ENCODE measurements at regions not wholly inside any gene's neighbourhood (a gene's known extent, or its start where the extent isn't known, plus 50 kb on each side); places are given as distances from the start of the nearest gene placed in this dataset.

DNA sequence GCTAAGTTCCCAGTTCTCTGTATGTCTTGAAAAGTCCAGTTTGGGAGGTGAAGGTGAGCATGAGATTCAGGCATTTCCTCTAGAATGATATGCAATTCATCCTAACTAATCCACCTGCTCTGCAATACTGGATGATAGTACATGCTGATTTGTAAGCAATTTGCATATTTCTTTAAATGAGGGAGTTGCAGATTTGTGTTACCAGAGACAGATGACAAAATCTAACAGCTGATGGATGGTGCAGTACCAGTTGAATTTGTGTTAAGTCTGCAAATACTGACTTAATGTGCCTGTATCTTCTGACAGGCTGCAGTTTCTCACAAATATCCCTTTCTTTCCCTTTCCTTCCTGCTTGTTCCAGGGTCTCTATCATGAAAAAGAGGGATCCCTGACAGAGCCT is 76.4 kb upstream of the MBIP start:
- in situ Hi-C loops (cut with MboI) (no loop called here), intact Hi-C loops (cut with micrococcal nuclease) (no loop called here)
- no peak overlapping the region for H3K9ac ChIP-seq (ENCODE audit: insufficient read depth in 1 of 2, low read depth in 2 of 2, low read length in 2 of 2)
- ATAC-seq (no peak), FAIRE-seq (no peak), DNase-seq (ENCODE audit: extremely low read depth in 1 of 4, low spot score in 3 of 4) (no peak)
- ChIA-PET POLR2A (no interaction called here), CTCF (ENCODE audit: low intra/inter-chr PET ratio) (no interaction called here)
- no peaks in the 10 kb centered on the region for H3K36me3 ChIP-seq (ENCODE audit: control insufficient read depth, insufficient read depth, low read length)
- H3K27me3 ChIP-seq (ENCODE audit: control insufficient read depth in 2 of 2, insufficient read depth in 2 of 2, low read length in 2 of 2), result no peaks in the 10 kb centered on the region
- H3K79me2 ChIP-seq (ENCODE audit: control insufficient read depth, insufficient read depth, low read length), result no peaks in the 10 kb centered on the region
- H4K20me1 ChIP-seq (replicated peaks; ENCODE audit: control insufficient read depth, insufficient read depth, low read length), result no peaks in the 10 kb centered on the region
- no peaks in the 10 kb centered on the region for H3K9me3 ChIP-seq (replicated peaks; ENCODE audit: control insufficient read depth, insufficient read depth, low read depth, low read length)
- H3K27ac ChIP-seq (ENCODE audit: extremely low read depth, low read depth, low read length), result no peak overlapping the region
- no peak overlapping the region for H3K4me3 ChIP-seq
- H2AFZ ChIP-seq (ENCODE audit: low read depth, low read length), result no peak overlapping the region
- TF ChIP-seq KDM1A (IDR thresholded peaks at IDR 0.05) (no peak), NFE2 (IDR thresholded peaks at IDR 0.05; ENCODE audit: low read depth) (no peak), JUND (IDR thresholded peaks at IDR 0.05; ENCODE audit: borderline replicate concordance, low read depth, low read length) (no peak), JUND (tag; IDR thresholded peaks at IDR 0.05; ENCODE audit: borderline replicate concordance, low read depth, low read length) (no peak)
- no TSS peak for BruUV-seq (replicated peaks)
- H3K9me1 ChIP-seq (ENCODE audit: control insufficient read depth, insufficient read depth, low read length), result no peaks in the 10 kb centered on the region
- no peaks in the 10 kb centered on the region for H3K4me1 ChIP-seq (replicated peaks in 1 of 2; ENCODE audit: control insufficient read depth in 2 of 2, insufficient read depth in 2 of 2, low read length in 2 of 2)
- H3K4me2 ChIP-seq (ENCODE audit: insufficient read depth, low read length), result no peak overlapping the region

DNA sequence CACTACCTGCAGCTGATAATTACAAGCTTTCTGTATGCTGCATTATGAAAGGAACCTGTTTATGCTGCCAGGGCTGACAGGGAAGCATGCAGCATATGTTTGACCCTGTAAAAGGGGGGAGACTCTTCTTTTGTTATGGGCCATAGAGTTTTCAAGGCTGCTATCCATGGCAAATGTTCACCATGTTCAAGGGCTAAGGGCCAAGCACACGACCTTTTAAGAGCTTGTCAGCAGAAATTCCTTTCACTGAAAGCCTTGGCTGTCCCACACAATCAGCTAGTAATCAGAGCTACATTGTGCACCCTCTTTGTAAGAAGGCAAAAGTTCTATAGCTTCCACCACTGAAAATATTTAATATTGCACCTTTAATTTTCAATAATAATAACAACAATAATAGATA is 74.2 kb upstream of the MBIP start:
- no TSS peak for BruUV-seq (replicated peaks)
- no peaks in the 10 kb centered on the region for H3K36me3 ChIP-seq (ENCODE audit: control insufficient read depth, insufficient read depth, low read length)
- in situ Hi-C loops (cut with MboI) (no loop called here), intact Hi-C loops (cut with micrococcal nuclease) (no loop called here)
- CTCF ChIA-PET (ENCODE audit: low intra/inter-chr PET ratio), result no interaction called here
- DNase-seq (ENCODE audit: extremely low read depth in 1 of 4, low spot score in 3 of 4) (no peak), ATAC-seq (no peak), FAIRE-seq (no peak)
- H3K79me2 ChIP-seq (ENCODE audit: control insufficient read depth, insufficient read depth, low read length), result no peaks in the 10 kb centered on the region
- no peaks in the 10 kb centered on the region; a peak in 1 of 5 replicates for H3K27me3 ChIP-seq (ENCODE audit: control insufficient read depth in 2 of 2, insufficient read depth in 2 of 2, low read length in 2 of 2)
- POLR2A ChIA-PET, result interaction anchor here (0.6 kb wide), 1 partner anchor 289 kb away, joined by 3 read pairs; no protein-coding TSS in a partner anchor
- H2AFZ ChIP-seq (ENCODE audit: low read depth, low read length), result no peak overlapping the region
- H4K20me1 ChIP-seq (replicated peaks; ENCODE audit: control insufficient read depth, insufficient read depth, low read length), result no peaks in the 10 kb centered on the region
- 0% methylated on average over 1 of the region's 1 CpG for WGBS (ENCODE audit: insufficient coverage, low coverage, missing lambda C conversion rate)
- H3K4me3 ChIP-seq, result no peak overlapping the region
- no peak overlapping the region for H3K4me2 ChIP-seq (ENCODE audit: insufficient read depth, low read length)
- no peaks in the 10 kb centered on the region for H3K4me1 ChIP-seq (replicated peaks in 1 of 2; ENCODE audit: control insufficient read depth in 2 of 2, insufficient read depth in 2 of 2, low read length in 2 of 2)
- H3K9ac ChIP-seq (ENCODE audit: insufficient read depth in 1 of 2, low read depth in 2 of 2, low read length in 2 of 2), result no peak overlapping the region
- H3K9me3 ChIP-seq (replicated peaks; ENCODE audit: control insufficient read depth, insufficient read depth, low read depth, low read length), result no peaks in the 10 kb centered on the region
- H3K27ac ChIP-seq (ENCODE audit: extremely low read depth, low read depth, low read length), result no peak overlapping the region
- no peaks in the 10 kb centered on the region for H3K9me1 ChIP-seq (ENCODE audit: control insufficient read depth, insufficient read depth, low read length)
- TF ChIP-seq CREB1 (IDR thresholded peaks at IDR 0.05) (no peak), CREB1 (CRISPR knock-in tag; IDR thresholded peaks at IDR 0.05) (no peak), PTBP1 (IDR thresholded peaks at IDR 0.05; ENCODE audit: low read depth, low read length) (no peak), ZBTB7A (IDR thresholded peaks at IDR 0.05; ENCODE audit: borderline replicate concordance, control insufficient read depth, low read depth, low read length) (no peak), CBFB (CRISPR knock-in tag; IDR thresholded peaks at IDR 0.05) (no peak)
- TF ChIP-seq, protein P1, sequence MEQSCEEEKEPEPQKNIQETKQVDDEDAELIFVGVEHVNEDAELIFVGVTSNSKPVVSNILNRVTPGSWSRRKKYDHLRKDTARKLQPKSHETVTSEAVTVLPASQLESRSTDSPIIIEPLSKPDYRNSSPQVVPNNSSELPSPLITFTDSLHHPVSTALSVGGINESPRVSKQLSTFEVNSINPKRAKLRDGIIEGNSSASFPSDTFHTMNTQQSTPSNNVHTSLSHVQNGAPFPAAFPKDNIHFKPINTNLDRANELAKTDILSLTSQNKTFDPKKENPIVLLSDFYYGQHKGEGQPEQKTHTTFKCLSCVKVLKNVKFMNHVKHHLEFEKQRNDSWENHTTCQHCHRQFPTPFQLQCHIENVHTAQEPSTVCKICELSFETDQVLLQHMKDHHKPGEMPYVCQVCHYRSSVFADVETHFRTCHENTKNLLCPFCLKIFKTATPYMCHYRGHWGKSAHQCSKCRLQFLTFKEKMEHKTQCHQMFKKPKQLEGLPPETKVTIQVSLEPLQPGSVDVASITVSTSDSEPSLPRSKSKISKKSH (CRISPR knock-in tag; IDR thresholded peaks at IDR 0.05), result no peak
